ENCODE measurements at regions not wholly inside any gene's neighbourhood (a gene's known extent, or its start where the extent isn't known, plus 50 kb on each side); places are given as distances from the start of the nearest gene placed in this dataset.

DNA sequence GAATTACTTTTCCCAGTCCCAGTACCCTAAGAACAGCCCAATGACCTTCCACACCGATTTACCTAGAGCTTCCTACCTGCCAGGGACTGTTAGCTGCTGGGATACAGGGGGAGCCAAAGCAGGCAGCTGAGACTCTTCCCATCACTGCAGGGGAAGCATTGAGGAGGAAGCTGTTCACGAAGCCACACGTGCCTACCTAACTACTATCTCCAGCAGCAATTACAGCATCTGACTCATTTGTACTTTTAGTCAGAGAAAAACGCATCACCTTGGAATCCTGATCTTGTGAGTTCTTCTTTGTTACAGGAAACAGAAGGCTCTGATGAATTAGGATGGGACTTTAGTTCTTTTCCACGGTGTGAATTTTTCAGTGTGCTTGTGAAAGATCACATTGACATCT, 113.7 kb upstream of the DHX40 start:
- Mint-ChIP-seq H3K4me1 (ENCODE audit: low read depth) (no peaks in the 10 kb centered on the region), H3K27ac (no peak overlapping the region), H3K9me3 (no peaks in the 10 kb centered on the region), H3K27me3 (no peaks in the 10 kb centered on the region), H3K4me3 (no peak overlapping the region), H3K36me3 (ENCODE audit: low read depth) (no peaks in the 10 kb centered on the region)
- ChIA-PET CTCF (interaction anchor here (0.6 to 2.8 kb wide), 6 partner anchors 9 to 140 kb away, joined by 3 to 23 read pairs (median 4); no protein-coding TSS in a partner anchor), POLR2A (interaction anchor here (0.7 to 0.9 kb wide), 3 partner anchors 10 to 513 kb away, joined by 3 to 4 read pairs (median 4); no protein-coding TSS in a partner anchor)
- TF ChIP-seq, protein P1, sequence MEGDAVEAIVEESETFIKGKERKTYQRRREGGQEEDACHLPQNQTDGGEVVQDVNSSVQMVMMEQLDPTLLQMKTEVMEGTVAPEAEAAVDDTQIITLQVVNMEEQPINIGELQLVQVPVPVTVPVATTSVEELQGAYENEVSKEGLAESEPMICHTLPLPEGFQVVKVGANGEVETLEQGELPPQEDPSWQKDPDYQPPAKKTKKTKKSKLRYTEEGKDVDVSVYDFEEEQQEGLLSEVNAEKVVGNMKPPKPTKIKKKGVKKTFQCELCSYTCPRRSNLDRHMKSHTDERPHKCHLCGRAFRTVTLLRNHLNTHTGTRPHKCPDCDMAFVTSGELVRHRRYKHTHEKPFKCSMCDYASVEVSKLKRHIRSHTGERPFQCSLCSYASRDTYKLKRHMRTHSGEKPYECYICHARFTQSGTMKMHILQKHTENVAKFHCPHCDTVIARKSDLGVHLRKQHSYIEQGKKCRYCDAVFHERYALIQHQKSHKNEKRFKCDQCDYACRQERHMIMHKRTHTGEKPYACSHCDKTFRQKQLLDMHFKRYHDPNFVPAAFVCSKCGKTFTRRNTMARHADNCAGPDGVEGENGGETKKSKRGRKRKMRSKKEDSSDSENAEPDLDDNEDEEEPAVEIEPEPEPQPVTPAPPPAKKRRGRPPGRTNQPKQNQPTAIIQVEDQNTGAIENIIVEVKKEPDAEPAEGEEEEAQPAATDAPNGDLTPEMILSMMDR (IDR thresholded peaks at IDR 0.05): no peak
- no peak for DNase-seq
- intact Hi-C loops (cut with micrococcal nuclease): no loop called here
- no peak for ATAC-seq

DNA sequence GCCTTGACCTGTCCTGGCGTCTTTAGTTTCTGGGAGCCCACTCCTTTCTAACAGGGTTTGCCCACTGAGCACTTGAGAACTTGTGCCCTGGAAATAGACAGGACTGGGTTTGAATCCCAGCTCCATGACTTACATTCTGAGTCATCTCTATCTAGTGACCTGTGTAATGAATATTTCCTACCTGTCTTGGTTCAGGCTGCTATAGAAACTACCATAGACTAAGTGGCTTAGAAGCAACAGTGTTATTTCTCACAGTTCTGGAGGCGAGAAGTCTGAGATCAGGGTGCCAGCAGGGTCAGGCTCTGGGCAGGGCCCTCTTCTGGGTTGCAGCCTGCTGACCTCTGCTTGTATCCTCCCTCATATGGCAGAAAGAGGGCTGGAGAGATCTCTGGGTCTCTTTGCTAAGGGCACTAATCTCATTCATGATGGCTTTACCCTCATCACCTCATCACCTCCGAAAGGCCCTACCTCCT, 110.7 kb upstream of the DHX40 start:
- intact Hi-C loops (cut with micrococcal nuclease): no loop called here
- ChIA-PET CTCF (no interaction called here), POLR2A (no interaction called here)
- Mint-ChIP-seq H3K4me3 (no peak overlapping the region), H3K27me3 (no peaks in the 10 kb centered on the region), H3K4me1 (ENCODE audit: low read depth) (no peaks in the 10 kb centered on the region), H3K9me3 (no peaks in the 10 kb centered on the region), H3K36me3 (ENCODE audit: low read depth) (no peaks in the 10 kb centered on the region), H3K27ac (no peak overlapping the region)
- ATAC-seq (no peak), DNase-seq (no peak)
- TF ChIP-seq, protein P1 (IDR thresholded peaks at IDR 0.05): no peak

DNA sequence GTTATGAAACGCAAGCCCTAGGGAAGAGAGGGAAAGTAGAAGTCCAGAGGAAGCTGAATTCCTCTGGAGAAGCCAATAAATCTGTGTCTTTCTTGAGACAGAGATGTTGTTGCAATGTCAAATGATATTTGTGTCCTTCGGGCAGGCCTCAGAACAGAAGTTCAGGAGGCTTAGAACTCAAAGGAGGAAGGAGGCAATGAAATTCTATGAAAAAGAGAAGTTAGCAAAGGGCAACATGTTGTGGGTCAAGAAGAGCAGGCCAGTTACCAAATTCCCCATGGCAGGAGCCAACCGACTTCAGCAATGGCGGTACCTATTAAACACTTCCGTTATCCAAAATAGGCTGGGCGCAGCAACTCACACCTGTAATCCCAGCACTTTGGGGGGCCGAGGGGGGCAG, 109.0 kb upstream of the DHX40 start:
- TF ChIP-seq, protein P1 (IDR thresholded peaks at IDR 0.05): no peak
- Mint-ChIP-seq H3K9me3 (no peaks in the 10 kb centered on the region), H3K27ac (no peak overlapping the region), H3K4me1 (ENCODE audit: low read depth) (no peaks in the 10 kb centered on the region), H3K27me3 (peaks cover 2% of the 10 kb centered on the region), H3K36me3 (ENCODE audit: low read depth) (no peaks in the 10 kb centered on the region), H3K4me3 (no peak overlapping the region)
- POLR2A ChIA-PET: no interaction called here
- no peak for ATAC-seq
- no peak for DNase-seq
- CTCF ChIA-PET: no interaction called here
- intact Hi-C loops (cut with micrococcal nuclease): no loop called here

GRCh38 chr17:59456923-59457615, 108.3 kb upstream of the DHX40 start:
- no peaks in the 10 kb centered on the region for H3K4me1 Mint-ChIP-seq (ENCODE audit: low read depth)
- H3K27ac Mint-ChIP-seq: no peak overlapping the region
- no peaks in the 10 kb centered on the region for H3K9me3 Mint-ChIP-seq
- no peaks in the 10 kb centered on the region for H3K36me3 Mint-ChIP-seq (ENCODE audit: low read depth)
- DNase-seq (no peak), ATAC-seq (no peak)
- peaks cover 2% of the 10 kb centered on the region for H3K27me3 Mint-ChIP-seq
- H3K4me3 Mint-ChIP-seq: no peak overlapping the region
- intact Hi-C loops (cut with micrococcal nuclease): no loop called here
- ChIA-PET CTCF (interaction anchor here (1.6 to 1.7 kb wide), 2 partner anchors 65 to 147 kb away, joined by 5 read pairs; no protein-coding TSS in a partner anchor), POLR2A (interaction anchor here (1.2 kb wide), 1 partner anchor 14 kb away, joined by 3 read pairs; no protein-coding TSS in a partner anchor)
- TF ChIP-seq, protein P1 (IDR thresholded peaks at IDR 0.05): no peak

GRCh38 chr17:59462385-59462784, 103.0 kb upstream of the DHX40 start:
- POLR2A ChIA-PET: no interaction called here
- TF ChIP-seq, protein P1 (IDR thresholded peaks at IDR 0.05): no peak
- Mint-ChIP-seq H3K27ac (no peak overlapping the region), H3K9me3 (no peaks in the 10 kb centered on the region), H3K4me3 (no peak overlapping the region), H3K4me1 (ENCODE audit: low read depth) (no peaks in the 10 kb centered on the region), H3K27me3 (peaks cover 2% of the 10 kb centered on the region), H3K36me3 (ENCODE audit: low read depth) (no peaks in the 10 kb centered on the region)
- intact Hi-C loops (cut with micrococcal nuclease): no loop called here
- CTCF ChIA-PET: no interaction called here
- no peak for ATAC-seq
- DNase-seq: no peak
